Kidney (tissue), 13 donors: ENCODE measurements at regions not wholly inside any gene's neighbourhood (a gene's known extent, or its start where the extent isn't known, plus 50 kb on each side); places are given as distances from the start of the nearest gene placed in this dataset.

Experiments used
- DNase-seq, 5 donors: peaks; one replicate each; pipeline ENCODE4 v3.0.0-alpha.2; 2013 to 2020
- FAIRE-seq: peaks from 2 replicates; lab custom pipeline; 2012; peaks lifted over from hg19 to GRCh38; lab: Jason Lieb, UNC
- H3K27ac ChIP-seq, 2 donors: one replicate each; pipeline ENCODE4 v1.7.0; 2013; ENCODE audit warnings: low read depth in 2 of 2, low read length in 2 of 2, inconsistent platforms in 1 of 2
- H3K27me3 ChIP-seq: one replicate; pipeline ENCODE4 v1.7.1; 2013; ENCODE audit warnings: low read length, inconsistent platforms; ENCODE audit not compliant: control insufficient read depth, insufficient read depth
- H3K36me3 ChIP-seq, 3 donors: one replicate each; pipeline versions ENCODE4 v1.7.0 to v1.7.1; 2013; ENCODE audit warnings: low read length in 3 of 3, control low read depth in 1 of 3, inconsistent platforms in 1 of 3; ENCODE audit not compliant: insufficient read depth in 3 of 3, control insufficient read depth in 2 of 3
- H3K4me1 ChIP-seq, 3 donors: one replicate each; pipeline versions ENCODE4 v1.7.0 to v1.7.1; 2013; ENCODE audit warnings: low read length in 3 of 3, inconsistent platforms in 1 of 3, low read depth in 1 of 3; ENCODE audit not compliant: control insufficient read depth in 2 of 3, insufficient read depth in 2 of 3
- H3K4me3 ChIP-seq, 3 donors: one replicate each; pipeline versions ENCODE4 v1.7.0 to v1.8.1; 2013; ENCODE audit warnings: low read length in 3 of 3, control low read depth in 1 of 3, inconsistent platforms in 1 of 3
- H3K9ac ChIP-seq, 3 donors: one replicate each; pipeline versions ENCODE4 v1.7.0 to v1.7.1; 2013; ENCODE audit warnings: low read length in 3 of 3, control low read depth in 1 of 3, inconsistent platforms in 1 of 3
- H3K9me3 ChIP-seq, 3 donors: one replicate each; pipeline versions ENCODE4 v1.7.0 to v1.7.1; 2013; ENCODE audit warnings: low read length in 3 of 3, control low read depth in 1 of 3, inconsistent platforms in 1 of 3; ENCODE audit not compliant: control insufficient read depth in 2 of 3, insufficient read depth in 1 of 3
- CTCF ChIP-seq: IDR thresholded peaks from 3 replicates; pipeline ENCODE4 v1.5.1; 2012; ENCODE audit warnings: mild to moderate bottlenecking, moderate library complexity, borderline replicate concordance; ENCODE audit not compliant: insufficient read depth; ENCODE audit errors: extremely low read depth
- intact Hi-C: fragments of 100-400 bp; cut with DNase I; formaldehyde crosslinking; loops from one replicate; pipeline ENCODE4 v1.11.1; 2022
- donor health status: control.
- donor health status: control.
- donor health status: control.
- donor health status: control.
- donor health status: control.
- donor health status: DM: yes; HTN: yes; CAD: no.
- donor health status: Normal renal cell carcinoma (clear cell type).

- FAIRE-seq, result no peak
- intact Hi-C loops, result no loop called here
- no peak overlapping the region for H3K4me3 ChIP-seq
- TF ChIP-seq CTCF, result no peak
- no peak overlapping the region for H3K27ac ChIP-seq
- no peaks in the 10 kb centered on the region for H3K9me3 ChIP-seq
- H3K4me1 ChIP-seq, result no peaks in the 10 kb centered on the region
- no peaks in the 10 kb centered on the region for H3K27me3 ChIP-seq
- DNase-seq, result no peak
- H3K36me3 ChIP-seq, result no peaks in the 10 kb centered on the region
- no peak overlapping the region for H3K9ac ChIP-seq
Observed at GRCh38 chr10:63735305-63735704, 214.1 kb downstream of the REEP3 start.

DNA sequence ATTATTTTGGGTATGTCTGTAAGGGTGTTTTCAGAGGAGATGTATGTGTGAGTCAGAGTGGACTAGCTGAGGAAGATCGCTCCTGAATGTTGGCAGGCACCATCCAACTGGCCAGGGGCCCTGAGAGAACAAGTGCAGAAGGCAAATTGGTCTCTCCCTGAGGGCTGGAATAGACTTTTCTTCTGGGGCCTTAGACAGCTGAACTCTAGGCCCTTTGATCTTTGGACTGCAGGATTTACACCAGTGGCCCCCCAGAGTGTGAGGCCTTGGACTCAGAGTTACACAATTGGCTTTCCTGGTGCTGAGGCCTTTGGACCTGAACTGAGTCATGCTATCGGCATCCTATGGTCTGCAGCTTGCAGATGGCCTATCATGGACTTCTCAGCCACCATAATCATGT, 217.2 kb downstream of the REEP3 start:
- FAIRE-seq, result no peak
- intact Hi-C loops, result no loop called here
- Histone ChIP-seq H3K4me3 (no peak overlapping the region), H3K27ac (no peak overlapping the region), H3K9me3 (no peaks in the 10 kb centered on the region), H3K4me1 (no peaks in the 10 kb centered on the region), H3K27me3 (no peaks in the 10 kb centered on the region), H3K9ac (no peak overlapping the region), H3K36me3 (no peaks in the 10 kb centered on the region)
- no peak for TF ChIP-seq CTCF
- peak in 1 of 5 donors; percentile 30 for DNase-seq

- H3K36me3 ChIP-seq, result no peaks in the 10 kb centered on the region
- DNase-seq, result no peak
- no peak for TF ChIP-seq CTCF
- H3K9me3 ChIP-seq, result no peaks in the 10 kb centered on the region
- no peak overlapping the region for H3K27ac ChIP-seq
- H3K27me3 ChIP-seq, result no peaks in the 10 kb centered on the region
- no peaks in the 10 kb centered on the region for H3K4me1 ChIP-seq
- no peak overlapping the region for H3K4me3 ChIP-seq
- no peak for FAIRE-seq
- intact Hi-C loops, result no loop called here
- H3K9ac ChIP-seq, result no peak overlapping the region
Observed at GRCh38 chr10:63744060-63744941, 223.1 kb downstream of the REEP3 start.

DNA sequence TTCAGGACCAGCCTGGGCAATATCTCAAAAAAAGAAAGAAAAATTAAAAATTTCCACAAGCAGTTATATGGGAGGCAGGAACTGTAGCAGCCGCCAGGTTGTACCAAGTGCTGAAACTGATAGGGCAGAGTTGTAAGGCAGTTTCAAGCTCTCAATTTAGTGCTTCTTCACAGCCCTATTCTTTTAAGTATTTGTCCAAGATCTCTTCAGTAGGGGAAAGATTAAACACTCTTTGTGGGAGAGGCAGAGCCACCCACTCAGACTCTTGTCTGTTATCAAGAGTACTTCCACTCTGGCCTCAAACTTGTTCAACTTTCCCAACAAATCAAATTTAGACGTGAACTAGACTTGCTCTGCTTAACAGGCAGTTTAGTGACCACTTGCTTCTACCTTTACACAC, 228.7 kb downstream of the REEP3 start:
- no peak for DNase-seq
- Histone ChIP-seq H3K9ac (no peak overlapping the region), H3K4me1 (no peaks in the 10 kb centered on the region), H3K36me3 (no peaks in the 10 kb centered on the region), H3K9me3 (no peaks in the 10 kb centered on the region), H3K27ac (no peak overlapping the region), H3K4me3 (no peak overlapping the region), H3K27me3 (no peaks in the 10 kb centered on the region)
- intact Hi-C loops, result no loop called here
- no peak for TF ChIP-seq CTCF
- no peak for FAIRE-seq
